NB4 (cell line): ENCODE measurements at regions not wholly inside any gene's neighbourhood (a gene's known extent, or its start where the extent isn't known, plus 50 kb on each side); places are given as distances from the start of the nearest gene placed in this dataset.

Experiments used
- CTCF ChIP-seq: IDR thresholded peaks from one replicate; pipeline ENCODE4 v1.5.1; 2012; ENCODE audit warnings: low read depth, low read length
- POLR2A ChIP-seq: IDR thresholded peaks from 2 replicates; pipeline ENCODE4 v1.6.1; 2011; ENCODE audit warnings: mild to moderate bottlenecking; ENCODE audit not compliant: insufficient read length; ENCODE audit errors: extremely low read depth

- TF ChIP-seq CTCF (no peak), POLR2A (no peak)
These were observed 804.7 kb upstream of the SLITRK1 start for GRCh38 chr13:84686973-84687372.
